NCI-H128 (cell line): ENCODE measurements at regions not wholly inside any gene's neighbourhood (a gene's known extent, or its start where the extent isn't known, plus 50 kb on each side); places are given as distances from the start of the nearest gene placed in this dataset.

ENCODE experiments used
- DNase-seq: peaks from one replicate; lab custom pipeline; 2025; ENCODE audit not compliant: unreplicated experiment; lab: John Stamatoyannopoulos, UW

DNA sequence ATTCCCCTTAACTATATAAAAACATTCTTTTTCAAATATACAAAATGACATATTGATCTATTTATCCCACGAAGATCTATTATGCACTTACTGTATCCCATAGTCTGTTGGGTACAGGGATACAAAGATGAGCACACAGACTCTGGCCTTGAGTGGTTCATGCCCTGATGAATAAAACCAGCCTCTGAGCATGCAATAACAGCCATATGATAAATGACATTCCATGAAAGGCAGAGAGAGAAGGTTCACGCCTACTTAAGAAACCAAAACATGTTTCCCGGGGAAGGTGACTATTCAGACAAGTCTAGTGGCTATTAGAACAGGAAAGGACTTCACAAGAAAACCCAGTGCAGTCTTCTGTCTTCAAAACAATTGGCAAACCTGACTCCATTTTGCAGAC is 406.2 kb upstream of the BRINP1 start:
- DNase-seq: no peak

DNA sequence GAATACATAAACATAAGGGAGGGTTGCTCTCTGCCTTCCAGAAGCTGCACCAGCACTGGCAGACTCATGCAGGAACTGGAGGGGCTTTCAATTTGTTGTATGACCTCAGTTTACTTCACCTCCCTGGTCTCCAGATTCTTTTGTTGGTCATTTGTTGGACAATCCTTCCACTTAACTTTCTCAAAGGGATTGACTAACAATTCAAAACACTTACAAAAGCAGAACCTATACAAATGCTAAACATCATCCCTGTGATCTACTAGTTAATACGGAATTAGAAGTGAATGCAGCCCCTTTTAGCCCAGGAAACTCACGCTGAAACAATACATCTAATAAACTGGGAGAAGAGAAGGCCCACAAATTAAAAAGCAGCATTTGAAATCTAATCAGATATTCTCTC is 404.6 kb upstream of the BRINP1 start:
- no peak for DNase-seq

- DNase-seq: no peak
Observed at GRCh38 chr9:119771341-119771740, 402.1 kb upstream of the BRINP1 start.

DNA sequence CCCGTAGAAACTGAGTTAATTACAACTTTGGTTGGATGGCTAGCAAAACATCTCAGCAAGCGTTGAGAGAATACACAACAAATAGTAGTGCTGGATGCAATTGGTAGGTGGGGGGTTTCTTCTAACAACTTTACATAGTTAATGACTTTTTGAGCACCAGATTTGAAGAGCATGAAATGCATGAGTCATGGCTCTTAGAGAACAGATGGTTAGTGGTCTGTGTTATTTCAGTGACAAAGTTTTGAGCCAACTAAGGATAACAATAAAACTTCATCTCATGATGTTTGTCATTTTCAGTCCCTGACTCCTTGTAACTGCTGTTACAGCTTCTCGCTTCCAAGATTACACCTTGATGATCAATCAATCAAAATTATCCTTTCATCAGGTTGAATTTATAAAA is 399.0 kb upstream of the BRINP1 start:
- DNase-seq: no peak

- DNase-seq: no peak
Observed at GRCh38 chr9:119765632-119766175, 396.5 kb upstream of the BRINP1 start.

DNA sequence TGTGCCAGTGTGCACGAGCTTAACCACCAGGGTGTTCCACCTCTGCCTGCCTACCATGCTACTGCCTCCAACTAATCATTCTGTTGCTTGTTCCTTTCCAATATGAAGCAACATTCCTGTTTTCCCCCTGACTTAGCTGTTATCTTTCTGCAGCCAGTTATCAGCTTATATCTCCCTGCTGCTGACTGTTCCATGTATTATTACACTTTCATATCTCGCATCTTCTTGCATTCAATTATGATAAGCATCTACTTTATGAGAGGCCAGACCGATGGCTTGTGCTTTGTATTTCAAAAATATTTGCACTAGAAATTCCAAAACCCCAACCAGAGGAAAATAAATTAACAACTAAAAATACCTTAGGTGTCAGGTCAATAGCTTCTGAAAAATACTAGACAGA is 394.0 kb upstream of the BRINP1 start:
- DNase-seq: no peak

- no peak for DNase-seq
Observed at GRCh38 chr9:119761812-119762211, 392.6 kb upstream of the BRINP1 start.

DNA sequence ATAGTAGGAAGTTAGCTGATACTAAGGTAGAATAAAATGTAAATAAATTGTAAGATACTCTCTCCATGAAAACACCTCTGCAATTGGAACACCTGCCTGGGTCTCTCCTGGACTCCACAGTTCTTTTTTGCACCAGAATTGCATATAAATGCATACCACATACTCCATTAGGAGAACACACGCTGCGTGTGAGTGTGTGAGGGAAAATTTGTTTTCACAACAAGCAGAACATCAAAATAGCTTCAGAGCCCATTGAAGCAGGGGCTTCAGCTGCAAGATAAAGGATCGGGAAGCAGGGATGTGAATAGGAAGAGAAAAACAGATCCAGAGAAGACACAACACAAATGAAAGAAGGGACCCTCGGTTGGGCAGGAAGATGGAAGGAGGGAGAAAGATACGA is 389.8 kb upstream of the BRINP1 start:
- no peak for DNase-seq

DNA sequence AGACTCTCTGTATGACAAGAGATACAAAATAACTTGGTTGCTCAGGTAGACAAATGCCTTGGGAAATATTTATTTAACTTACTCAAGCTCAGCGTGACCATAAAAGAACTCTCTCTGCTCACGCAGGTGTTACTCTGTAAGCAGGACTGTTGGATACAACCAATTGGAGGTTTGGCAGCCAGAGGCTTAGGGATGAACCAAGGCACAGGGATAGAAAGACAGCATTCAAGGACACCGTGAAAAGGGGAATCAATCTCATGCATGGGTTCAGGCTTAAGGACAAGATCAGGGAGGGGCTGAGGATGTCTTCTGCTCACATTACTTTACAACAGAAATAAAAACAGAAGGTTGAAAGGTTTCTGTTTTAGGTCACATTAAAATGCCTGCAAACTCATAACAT is 389.0 kb upstream of the BRINP1 start:
- no peak for DNase-seq

DNA sequence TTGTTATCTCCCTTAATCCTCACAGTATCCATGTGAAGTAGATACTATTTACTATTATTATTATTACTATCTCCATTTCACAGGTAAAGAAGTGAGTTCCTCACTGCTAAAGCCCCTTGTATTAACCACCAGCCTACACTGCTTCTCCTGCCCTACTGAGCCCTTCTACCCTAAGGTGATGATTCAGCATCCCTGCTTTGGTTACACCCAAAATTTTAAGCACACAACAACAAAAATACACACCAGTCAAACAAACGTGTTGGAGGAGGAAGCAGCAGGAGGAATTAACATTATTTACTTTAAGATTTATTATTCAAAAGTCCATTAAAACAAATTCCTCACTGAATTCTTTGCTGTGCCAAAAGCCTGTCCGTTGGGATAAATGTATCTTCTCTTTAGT is 370.2 kb upstream of the BRINP1 start:
- DNase-seq: no peak

DNA sequence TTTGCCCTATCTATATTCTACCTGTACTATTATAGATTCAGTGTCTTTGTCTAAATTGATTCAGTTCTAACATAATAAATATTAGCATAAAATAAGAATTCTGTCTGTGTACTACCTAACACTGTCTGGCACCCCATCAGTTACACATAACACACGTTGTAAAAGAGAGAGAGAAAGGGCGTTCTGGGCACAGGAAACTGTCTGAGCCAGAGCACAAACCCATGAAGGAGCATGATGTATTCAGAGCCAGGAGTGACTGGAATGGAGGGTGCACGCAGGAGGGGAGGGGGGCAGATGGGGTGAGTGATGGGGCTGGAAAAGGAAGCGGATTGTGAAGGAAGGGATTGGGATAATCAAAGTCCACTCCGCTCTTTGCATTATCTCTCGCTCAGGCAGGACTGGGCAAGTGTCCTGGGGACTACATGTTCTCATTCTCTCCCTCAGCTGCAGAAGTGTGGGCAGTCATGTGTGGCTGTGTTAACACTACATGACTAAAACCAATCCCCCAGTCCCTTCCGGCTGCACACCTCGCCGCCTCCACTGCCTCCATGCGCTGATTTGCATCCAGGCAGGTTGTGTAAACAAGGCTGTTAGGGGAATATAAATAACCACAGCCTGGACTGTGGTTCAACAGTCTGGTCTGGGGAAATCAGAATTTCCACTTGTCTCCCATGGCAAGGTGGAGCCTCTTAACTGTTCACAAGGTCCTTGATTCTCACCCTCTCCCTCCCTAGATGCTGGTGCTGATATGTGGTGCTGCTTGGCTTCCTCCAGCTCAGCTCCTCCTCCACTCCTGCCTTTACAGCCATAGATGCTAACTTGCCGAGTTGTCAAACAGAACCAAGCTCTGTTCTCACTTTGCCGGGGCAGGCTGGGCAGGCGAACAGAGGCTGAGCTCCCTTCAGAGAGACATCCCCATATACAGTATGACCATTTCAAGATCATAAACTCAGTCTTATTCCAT is 367.5 kb upstream of the BRINP1 start:
- peak; percentile 4 for DNase-seq

- DNase-seq: no peak
Observed at GRCh38 chr9:119727988-119728387, 358.8 kb upstream of the BRINP1 start.

GRCh38 chr9:119726035-119726434 is 356.8 kb upstream of the BRINP1 start:
- no peak for DNase-seq

- no peak for DNase-seq
Observed at GRCh38 chr9:119722384-119722783, 353.1 kb upstream of the BRINP1 start.

GRCh38 chr9:119712325-119712724 is 343.1 kb upstream of the BRINP1 start:
- no peak for DNase-seq

- DNase-seq: no peak
Observed at GRCh38 chr9:119709431-119709830, 340.2 kb upstream of the BRINP1 start.

DNA sequence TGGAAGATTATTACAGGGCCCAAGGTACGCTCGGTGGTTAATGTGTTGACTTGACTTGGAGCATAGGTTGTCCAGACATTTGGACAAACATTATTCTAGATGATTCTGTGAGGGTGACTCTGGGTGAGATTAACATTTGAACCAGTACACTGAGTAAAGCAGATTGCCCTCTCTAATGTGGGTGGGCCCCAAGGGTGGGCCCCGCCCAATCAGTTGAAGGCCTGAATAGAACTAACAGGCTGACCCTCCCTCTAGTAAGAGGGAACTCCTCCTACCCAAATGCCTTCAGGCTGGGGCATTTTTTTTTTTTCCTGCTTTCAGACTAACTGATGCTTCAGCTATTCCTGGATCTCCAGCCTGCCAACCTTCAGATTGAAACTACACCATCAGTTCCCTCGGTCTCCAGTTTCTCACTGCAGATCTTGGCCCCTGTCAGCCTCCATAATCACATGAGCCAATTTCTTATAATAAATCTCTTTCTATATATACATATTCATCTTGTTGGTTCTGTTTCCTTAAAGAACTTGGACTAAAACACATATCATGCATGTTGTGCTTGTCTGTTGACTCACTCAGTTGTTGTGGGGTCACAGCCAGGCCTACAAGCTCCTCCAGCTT is 338.1 kb upstream of the BRINP1 start:
- DNase-seq: no peak

DNA sequence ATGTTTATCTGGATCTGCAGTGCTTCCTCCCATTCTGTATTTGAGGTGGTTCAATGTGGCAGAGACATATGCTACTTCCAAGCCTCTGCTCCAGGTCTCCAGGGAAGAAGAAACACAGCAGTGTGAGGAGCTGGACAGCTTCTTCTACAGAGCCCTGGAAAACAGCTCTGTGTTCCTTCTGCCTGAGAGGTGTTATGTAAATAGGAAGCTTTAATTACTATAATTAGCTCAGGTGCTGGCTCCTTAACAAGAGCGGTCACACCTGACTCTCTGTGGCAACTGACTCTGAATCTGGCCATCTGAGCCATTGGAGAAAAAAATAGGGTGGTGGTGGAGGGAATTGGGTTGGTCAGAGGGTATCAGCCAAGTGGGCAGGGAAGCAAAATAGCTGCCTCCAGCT is 332.4 kb upstream of the BRINP1 start:
- DNase-seq: no peak

DNA sequence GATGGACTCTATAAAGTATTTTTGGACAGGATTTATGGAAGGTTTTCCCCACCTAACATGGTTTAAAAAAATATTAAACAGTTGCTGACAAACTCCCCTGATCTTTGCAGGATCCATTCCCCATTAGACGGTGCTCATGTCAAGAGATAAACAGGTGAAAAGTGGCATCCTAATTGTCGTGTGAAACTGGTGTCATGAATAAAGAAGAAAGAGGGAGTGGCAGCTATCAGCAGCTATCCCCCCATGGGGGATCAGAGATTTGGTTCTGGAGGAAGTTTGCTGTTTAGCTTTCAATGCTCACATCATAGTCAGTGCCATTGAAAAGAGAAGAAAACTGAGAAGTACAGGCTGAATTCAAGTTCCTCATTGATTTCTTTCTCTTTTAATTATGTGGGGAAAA is 329.3 kb upstream of the BRINP1 start:
- DNase-seq: no peak

- DNase-seq: no peak
Observed at GRCh38 chr9:119697996-119698395, 328.8 kb upstream of the BRINP1 start.

DNA sequence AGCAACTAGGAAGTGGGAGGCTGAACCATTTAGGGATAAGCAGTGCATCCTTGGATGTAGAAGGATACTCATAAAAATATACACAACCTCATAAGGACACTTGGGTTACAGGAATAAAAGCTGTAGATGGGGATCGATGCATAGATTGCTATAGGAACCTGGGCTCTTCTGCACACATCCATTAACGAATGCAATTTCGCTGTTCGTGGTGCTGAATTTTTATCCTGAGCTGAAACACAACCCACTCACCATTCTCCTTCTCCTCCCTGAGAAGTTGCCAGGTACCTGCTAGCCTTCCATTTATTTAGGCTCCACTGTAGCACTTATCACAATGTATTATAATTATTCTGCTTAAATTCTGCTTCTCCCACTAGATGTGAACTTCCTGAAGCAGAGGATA is 320.6 kb upstream of the BRINP1 start:
- no peak for DNase-seq

- no peak for DNase-seq
Observed at GRCh38 chr9:119688547-119688946, 319.3 kb upstream of the BRINP1 start.
